ENCODE measurements at regions not wholly inside any gene's neighbourhood (a gene's known extent, or its start where the extent isn't known, plus 50 kb on each side); places are given as distances from the start of the nearest gene placed in this dataset.

DNA sequence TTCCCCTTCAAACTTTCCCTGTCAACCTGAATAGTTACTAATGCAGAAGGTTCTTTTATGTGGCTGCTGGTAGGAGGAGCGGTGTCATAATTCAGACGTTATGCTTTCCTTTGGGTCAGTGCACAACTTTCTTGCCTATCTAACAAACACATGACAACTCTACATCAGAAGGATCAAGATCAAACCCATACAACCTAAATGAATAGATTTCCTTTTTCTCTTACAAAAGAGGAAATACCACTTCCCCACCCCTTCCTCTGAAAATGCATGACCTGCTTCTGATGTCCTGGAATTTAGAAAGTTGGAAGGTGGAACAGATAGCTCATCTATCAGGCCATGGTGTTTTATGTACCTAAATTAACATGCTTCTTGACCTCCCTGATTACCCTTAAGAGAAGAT lies 75.7 kb upstream of the ADGRL4 start:
- TF ChIP-seq REST (IDR thresholded peaks at IDR 0.05; ENCODE audit: insufficient replicate concordance, low read depth), result no peak
- TF ChIP-seq, protein P1, sequence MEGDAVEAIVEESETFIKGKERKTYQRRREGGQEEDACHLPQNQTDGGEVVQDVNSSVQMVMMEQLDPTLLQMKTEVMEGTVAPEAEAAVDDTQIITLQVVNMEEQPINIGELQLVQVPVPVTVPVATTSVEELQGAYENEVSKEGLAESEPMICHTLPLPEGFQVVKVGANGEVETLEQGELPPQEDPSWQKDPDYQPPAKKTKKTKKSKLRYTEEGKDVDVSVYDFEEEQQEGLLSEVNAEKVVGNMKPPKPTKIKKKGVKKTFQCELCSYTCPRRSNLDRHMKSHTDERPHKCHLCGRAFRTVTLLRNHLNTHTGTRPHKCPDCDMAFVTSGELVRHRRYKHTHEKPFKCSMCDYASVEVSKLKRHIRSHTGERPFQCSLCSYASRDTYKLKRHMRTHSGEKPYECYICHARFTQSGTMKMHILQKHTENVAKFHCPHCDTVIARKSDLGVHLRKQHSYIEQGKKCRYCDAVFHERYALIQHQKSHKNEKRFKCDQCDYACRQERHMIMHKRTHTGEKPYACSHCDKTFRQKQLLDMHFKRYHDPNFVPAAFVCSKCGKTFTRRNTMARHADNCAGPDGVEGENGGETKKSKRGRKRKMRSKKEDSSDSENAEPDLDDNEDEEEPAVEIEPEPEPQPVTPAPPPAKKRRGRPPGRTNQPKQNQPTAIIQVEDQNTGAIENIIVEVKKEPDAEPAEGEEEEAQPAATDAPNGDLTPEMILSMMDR (IDR thresholded peaks at IDR 0.05; ENCODE audit: insufficient read depth, low read length), result no peak
- no peak for TF ChIP-seq POLR2AphosphoS5 (IDR thresholded peaks at IDR 0.05; ENCODE audit: low read depth)
